GM23248 (cell line): ENCODE measurements at regions not wholly inside any gene's neighbourhood (a gene's known extent, or its start where the extent isn't known, plus 50 kb on each side); places are given as distances from the start of the nearest gene placed in this dataset.

Experiments used
- EZH2 ChIP-seq: fragments of 200-600 bp; sonication (generic); IDR thresholded peaks from 2 replicates; pipeline ENCODE4 v1.6.1; 2018; ENCODE audit warnings: antibody characterized with exemption, mild to moderate bottlenecking; ENCODE audit not compliant: insufficient read depth, poor library complexity, severe bottlenecking
- EZH2phosphoT487 ChIP-seq: fragments of 200-600 bp; sonication (generic); IDR thresholded peaks from 2 replicates; pipeline ENCODE4 v1.6.1; 2018; ENCODE audit warnings: antibody characterized with exemption, moderate library complexity, mild to moderate bottlenecking, low read depth; ENCODE audit not compliant: insufficient read depth

GRCh38 chr7:51446356-51446755 lies 129.7 kb upstream of the COBL start:
- TF ChIP-seq EZH2phosphoT487 (no peak), EZH2 (no peak)
